ENCODE measurements at regions not wholly inside any gene's neighbourhood (a gene's known extent, or its start where the extent isn't known, plus 50 kb on each side); places are given as distances from the start of the nearest gene placed in this dataset.

GRCh38 chr9:113737517-113738271, 138.4 kb upstream of the ZNF618 start:
- POLR2A ChIA-PET (ENCODE audit: unreplicated experiment): no interaction called here
- Histone ChIP-seq H3K18ac (ENCODE audit: low read depth, low read length) (no peak overlapping the region), H4K91ac (ENCODE audit: insufficient read depth, low read depth, low read length) (no peak overlapping the region), H3K9ac (ENCODE audit: low read depth, low read length) (no peak overlapping the region), H3K4me1 (ENCODE audit: control insufficient read depth, insufficient read depth, low read length) (no peaks in the 10 kb centered on the region), H2BK15ac (ENCODE audit: low read depth, low read length) (no peak overlapping the region), H2BK5ac (ENCODE audit: low read depth, low read length, poor library complexity, severe bottlenecking) (no peak overlapping the region), H3K4me2 (ENCODE audit: low read depth, low read length) (no peak overlapping the region), H3K56ac (ENCODE audit: extremely low read depth, insufficient read depth, low read length) (no peak overlapping the region), H3K79me1 (ENCODE audit: low read depth in 1 of 2, low read length in 2 of 2) (no peaks in the 10 kb centered on the region), H3K27ac (ENCODE audit: insufficient read depth, low read length) (no peak overlapping the region), H4K8ac (ENCODE audit: low read depth in 2 of 2, low read length in 2 of 2) (no peak overlapping the region), H3K14ac (replicated peaks; ENCODE audit: low read depth, low read length) (no peak overlapping the region), H2AK5ac (ENCODE audit: low read depth, low read length) (no peak overlapping the region), H3K9me3 (ENCODE audit: control insufficient read depth, insufficient read depth, low read length) (no peaks in the 10 kb centered on the region), H2AK9ac (replicated peaks; ENCODE audit: low read depth, low read length, poor library complexity) (no peak overlapping the region), H3K23ac (ENCODE audit: low read depth, low read length) (no peak overlapping the region), H3K4ac (ENCODE audit: low read depth, low read length) (no peak overlapping the region), H3K9me1 (ENCODE audit: insufficient read depth, low read length) (no peaks in the 10 kb centered on the region), H4K5ac (ENCODE audit: low read depth, low read length) (no peak overlapping the region), H3K36me3 (ENCODE audit: control insufficient read depth, insufficient read depth, low read length) (no peaks in the 10 kb centered on the region), H3K27me3 (ENCODE audit: control insufficient read depth, insufficient read depth, low read length) (peaks cover 25% of the 10 kb centered on the region), H2BK120ac (ENCODE audit: low read depth, low read length) (no peak overlapping the region), H2BK20ac (ENCODE audit: low read depth, low read length) (no peak overlapping the region), H4K20me1 (ENCODE audit: insufficient read depth, low read length) (no peaks in the 10 kb centered on the region), H2AFZ (replicated peaks; ENCODE audit: low read length, poor library complexity) (no peak overlapping the region), H3K4me3 (ENCODE audit: insufficient read depth, low read depth, low read length) (no peak overlapping the region)
- dilution Hi-C loops (cut with HindIII; ENCODE audit: low sequenced_read_pairs, unreplicated experiment) (no loop called here), in situ Hi-C loops (cut with MboI; ENCODE audit: low sequenced_read_pairs) (no loop called here), intact Hi-C loops (cut with micrococcal nuclease) (loop anchor here (2.0 kb wide), 2 partner anchors 295 to 345 kb away; no protein-coding TSS in a partner anchor)
- peak; percentile 68 for TF ChIP-seq SMC3 (IDR thresholded peaks at IDR 0.05; ENCODE audit: low read depth, low read length)
- TF ChIP-seq POLR2A (IDR thresholded peaks at IDR 0.05; ENCODE audit: low read depth, low read length): no peak
- TF ChIP-seq CTCF (conservative IDR thresholded peaks at IDR 0.05; ENCODE audit: low read depth, low read length): peak; percentile 78
- peak; percentile 74 for TF ChIP-seq RAD21 (IDR thresholded peaks at IDR 0.05; ENCODE audit: low read length)
- TF ChIP-seq FOS (IDR thresholded peaks at IDR 0.05; ENCODE audit: low read depth, low read length): no peak
- CTCF ChIA-PET: no interaction called here
- 100% methylated on average over 1 of the region's 6 CpGs; no CpG with 5 or more reads in 1 of the 2 experiments for WGBS, 2 experiments (ENCODE audit: extremely low coverage in 2 of 2, insufficient read length in 1 of 2)
- peak; percentile 51 for DNase-seq
- peak; percentile 68 for ATAC-seq (ENCODE audit: low read depth)
- no TSS peak for BruUV-seq (replicated peaks)

All from IMR-90 (cell line).